ENCODE measurements at regions not wholly inside any gene's neighbourhood (a gene's known extent, or its start where the extent isn't known, plus 50 kb on each side); places are given as distances from the start of the nearest gene placed in this dataset.

DNA sequence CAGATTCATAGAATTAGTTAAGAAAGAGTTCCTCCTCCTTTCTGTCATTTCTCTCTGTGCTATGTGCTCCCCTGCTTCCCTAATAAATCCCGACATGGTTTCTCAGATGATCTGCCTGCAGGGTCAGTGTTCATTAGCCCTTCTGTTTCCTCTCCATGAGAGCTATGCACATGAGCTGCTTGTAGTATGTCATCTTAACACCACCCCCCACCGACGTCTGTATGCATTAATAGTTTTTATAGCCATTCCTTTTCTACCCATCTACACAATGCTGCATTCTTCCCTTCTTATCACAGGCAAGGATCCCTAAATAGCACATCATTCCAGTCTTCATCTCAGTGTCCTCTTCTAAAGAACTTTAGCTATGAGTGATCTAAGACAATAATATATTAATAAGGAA lies 809.1 kb downstream of the ANKRD7 start:
- no peak overlapping the region for H3K4me3 ChIP-seq (replicated peaks; ENCODE audit: low read depth, low read length)
- no peaks in the 10 kb centered on the region for H3K27me3 ChIP-seq (replicated peaks; ENCODE audit: control insufficient read depth, insufficient read depth, low read length)
- TF ChIP-seq, protein P1, sequence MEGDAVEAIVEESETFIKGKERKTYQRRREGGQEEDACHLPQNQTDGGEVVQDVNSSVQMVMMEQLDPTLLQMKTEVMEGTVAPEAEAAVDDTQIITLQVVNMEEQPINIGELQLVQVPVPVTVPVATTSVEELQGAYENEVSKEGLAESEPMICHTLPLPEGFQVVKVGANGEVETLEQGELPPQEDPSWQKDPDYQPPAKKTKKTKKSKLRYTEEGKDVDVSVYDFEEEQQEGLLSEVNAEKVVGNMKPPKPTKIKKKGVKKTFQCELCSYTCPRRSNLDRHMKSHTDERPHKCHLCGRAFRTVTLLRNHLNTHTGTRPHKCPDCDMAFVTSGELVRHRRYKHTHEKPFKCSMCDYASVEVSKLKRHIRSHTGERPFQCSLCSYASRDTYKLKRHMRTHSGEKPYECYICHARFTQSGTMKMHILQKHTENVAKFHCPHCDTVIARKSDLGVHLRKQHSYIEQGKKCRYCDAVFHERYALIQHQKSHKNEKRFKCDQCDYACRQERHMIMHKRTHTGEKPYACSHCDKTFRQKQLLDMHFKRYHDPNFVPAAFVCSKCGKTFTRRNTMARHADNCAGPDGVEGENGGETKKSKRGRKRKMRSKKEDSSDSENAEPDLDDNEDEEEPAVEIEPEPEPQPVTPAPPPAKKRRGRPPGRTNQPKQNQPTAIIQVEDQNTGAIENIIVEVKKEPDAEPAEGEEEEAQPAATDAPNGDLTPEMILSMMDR (IDR thresholded peaks at IDR 0.05; ENCODE audit: insufficient read depth, low read length, poor library complexity, severe bottlenecking) = no peak
- H3K36me3 ChIP-seq (ENCODE audit: control insufficient read depth, insufficient read depth, low read length) = no peaks in the 10 kb centered on the region
- DNase-seq (ENCODE audit: extremely low read depth, insufficient read length) = no peak

DNA sequence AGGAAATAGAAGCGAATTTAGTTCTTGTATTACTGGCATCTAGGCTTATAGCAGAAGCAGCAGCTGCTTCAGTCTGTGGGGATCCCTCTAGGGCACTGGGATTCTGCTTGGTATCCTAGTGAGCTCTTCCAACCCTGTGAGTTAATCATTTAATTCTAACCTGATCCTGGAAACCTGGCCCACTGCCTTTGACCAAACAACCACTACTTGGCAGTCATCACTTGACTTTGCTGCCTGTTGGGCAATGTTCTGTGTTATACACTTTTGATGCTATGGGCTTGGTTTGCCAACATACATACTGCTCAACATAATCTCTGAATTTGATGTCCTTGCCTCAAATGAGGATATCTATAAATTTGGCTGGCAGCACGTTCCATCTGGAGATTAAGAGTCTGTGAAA lies 813.4 kb downstream of the ANKRD7 start:
- Histone ChIP-seq H3K27me3 (replicated peaks; ENCODE audit: control insufficient read depth, insufficient read depth, low read length) (no peaks in the 10 kb centered on the region), H3K36me3 (ENCODE audit: control insufficient read depth, insufficient read depth, low read length) (no peaks in the 10 kb centered on the region), H3K4me3 (replicated peaks; ENCODE audit: low read depth, low read length) (no peak overlapping the region)
- TF ChIP-seq, protein P1 (IDR thresholded peaks at IDR 0.05; ENCODE audit: insufficient read depth, low read length, poor library complexity, severe bottlenecking) = no peak
- DNase-seq (ENCODE audit: extremely low read depth, insufficient read length) = no peak

DNA sequence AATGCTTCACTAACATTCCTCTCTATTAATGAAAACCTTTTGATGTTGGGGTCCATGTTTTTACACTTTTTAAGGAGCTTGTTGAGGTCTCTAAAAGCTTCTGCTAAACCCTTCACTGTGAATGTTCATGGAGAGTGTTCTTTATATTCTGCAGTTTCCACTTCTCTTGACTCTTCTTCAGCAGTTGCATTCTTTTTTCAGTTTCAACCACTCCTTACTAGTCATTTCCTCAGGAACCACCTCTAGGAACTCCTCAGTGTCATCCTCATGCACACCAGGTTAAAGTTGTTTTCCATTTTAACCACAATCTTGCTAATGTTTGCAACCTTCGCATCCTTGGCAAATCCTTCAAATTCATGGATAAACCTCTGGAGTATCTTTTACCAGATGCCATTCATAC lies 821.6 kb downstream of the ANKRD7 start:
- TF ChIP-seq, protein P1 (IDR thresholded peaks at IDR 0.05; ENCODE audit: insufficient read depth, low read length, poor library complexity, severe bottlenecking) = no peak
- Histone ChIP-seq H3K36me3 (ENCODE audit: control insufficient read depth, insufficient read depth, low read length) (no peaks in the 10 kb centered on the region), H3K4me3 (replicated peaks; ENCODE audit: low read depth, low read length) (no peak overlapping the region), H3K27me3 (replicated peaks; ENCODE audit: control insufficient read depth, insufficient read depth, low read length) (no peaks in the 10 kb centered on the region)
- DNase-seq (ENCODE audit: extremely low read depth, insufficient read length) = no peak

DNA sequence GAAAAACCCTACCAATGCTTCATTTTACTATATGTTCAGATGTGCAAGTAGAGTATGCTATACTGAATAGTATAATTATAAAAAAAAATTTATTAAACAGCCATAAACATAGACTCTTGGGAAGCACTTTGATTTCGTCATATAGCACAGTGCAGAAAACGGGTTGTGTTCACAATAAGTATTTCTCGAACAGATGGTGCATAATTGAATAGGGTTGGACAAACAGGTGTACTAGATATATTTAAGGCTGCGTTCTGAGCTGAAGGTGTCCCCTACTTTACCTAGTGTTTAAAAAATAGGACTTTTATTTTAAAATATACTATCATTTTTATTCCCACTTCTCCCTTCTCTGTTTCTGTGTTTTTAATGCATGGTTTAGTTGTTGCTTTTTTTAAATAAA lies 841.5 kb downstream of the ANKRD7 start:
- TF ChIP-seq, protein P1 (IDR thresholded peaks at IDR 0.05; ENCODE audit: insufficient read depth, low read length, poor library complexity, severe bottlenecking) = no peak
- H3K27me3 ChIP-seq (replicated peaks; ENCODE audit: control insufficient read depth, insufficient read depth, low read length) = no peaks in the 10 kb centered on the region
- no peaks in the 10 kb centered on the region for H3K36me3 ChIP-seq (ENCODE audit: control insufficient read depth, insufficient read depth, low read length)

DNA sequence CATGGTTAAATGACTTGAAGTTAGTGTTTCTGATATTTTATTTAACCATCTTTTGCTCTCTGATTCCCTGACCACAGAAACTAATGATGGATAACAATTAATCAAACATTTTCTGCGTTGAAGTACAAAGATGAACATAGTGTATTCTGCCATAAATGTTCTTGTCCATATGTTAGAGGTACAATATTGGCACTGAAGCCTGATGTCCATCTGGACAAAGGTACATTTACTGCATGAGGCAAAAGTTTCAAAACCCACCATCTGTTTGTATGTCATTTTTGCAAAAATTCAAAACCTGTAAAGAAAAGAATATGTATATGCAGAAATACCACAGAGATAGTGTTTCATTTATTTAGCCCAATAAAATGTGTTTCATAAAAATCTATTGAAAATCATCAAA lies 861.5 kb downstream of the ANKRD7 start:
- no peak overlapping the region for H3K4me3 ChIP-seq (replicated peaks; ENCODE audit: low read depth, low read length)

More for the DNA sequence above, 841.5 kb downstream of the ANKRD7 start:
- DNase-seq (ENCODE audit: extremely low read depth, insufficient read length) = no peak
- H3K4me3 ChIP-seq (replicated peaks; ENCODE audit: low read depth, low read length) = no peak overlapping the region

More for the DNA sequence above, 861.5 kb downstream of the ANKRD7 start:
- TF ChIP-seq, protein P1 (IDR thresholded peaks at IDR 0.05; ENCODE audit: insufficient read depth, low read length, poor library complexity, severe bottlenecking) = no peak
- Histone ChIP-seq H3K27me3 (replicated peaks; ENCODE audit: control insufficient read depth, insufficient read depth, low read length) (no peaks in the 10 kb centered on the region), H3K36me3 (ENCODE audit: control insufficient read depth, insufficient read depth, low read length) (no peaks in the 10 kb centered on the region)
- no peak for DNase-seq (ENCODE audit: extremely low read depth, insufficient read length)
